ENCODE measurements at regions not wholly inside any gene's neighbourhood (a gene's known extent, or its start where the extent isn't known, plus 50 kb on each side); places are given as distances from the start of the nearest gene placed in this dataset.
A peak's percentile ranks its signal among the peaks of the same experiment; 100 is the strongest.

- no peak for DNase-seq (ENCODE audit: low spot score)
Measured at GRCh38 chr13:74871369-74872070, 610.4 kb downstream of the TBC1D4 start.

- no peak for DNase-seq (ENCODE audit: low spot score)
Measured at GRCh38 chr13:74870865-74871264, 611.1 kb downstream of the TBC1D4 start.

- DNase-seq (ENCODE audit: low spot score) = no peak
Measured at GRCh38 chr13:74869846-74870245, 612.1 kb downstream of the TBC1D4 start.

- no peak for DNase-seq (ENCODE audit: low spot score)
Measured at GRCh38 chr13:74868049-74868448, 613.9 kb downstream of the TBC1D4 start.

- no peak for DNase-seq (ENCODE audit: low spot score)
Measured at GRCh38 chr13:74867460-74867859, 614.5 kb downstream of the TBC1D4 start.

- DNase-seq (ENCODE audit: low spot score) = no peak
Measured at GRCh38 chr13:74866101-74866500, 615.9 kb downstream of the TBC1D4 start.

GRCh38 chr13:74865656-74866055, 616.3 kb downstream of the TBC1D4 start:
- no peak for DNase-seq (ENCODE audit: low spot score)

- no peak for DNase-seq (ENCODE audit: low spot score)
Measured at GRCh38 chr13:74860789-74861188, 621.2 kb downstream of the TBC1D4 start.

GRCh38 chr13:74850893-74851292, 631.1 kb downstream of the TBC1D4 start:
- DNase-seq (ENCODE audit: low spot score) = no peak

- no peak for DNase-seq (ENCODE audit: low spot score)
Measured at GRCh38 chr13:74847966-74848365, 634.0 kb downstream of the TBC1D4 start.

GRCh38 chr13:74845806-74846205, 636.2 kb downstream of the TBC1D4 start:
- DNase-seq (ENCODE audit: low spot score) = no peak

- no peak for DNase-seq (ENCODE audit: low spot score)
Measured at GRCh38 chr13:74841651-74842050, 640.3 kb downstream of the TBC1D4 start.

- DNase-seq (ENCODE audit: low spot score) = no peak
Measured at GRCh38 chr13:74841123-74841522, 640.8 kb downstream of the TBC1D4 start.

- DNase-seq (ENCODE audit: low spot score) = no peak
Measured at GRCh38 chr13:74839656-74840055, 642.3 kb downstream of the TBC1D4 start.

- DNase-seq (ENCODE audit: low spot score) = no peak
Measured at GRCh38 chr13:74838096-74838495, 643.9 kb downstream of the TBC1D4 start.

GRCh38 chr13:74836628-74837027, 645.3 kb downstream of the TBC1D4 start:
- no peak for DNase-seq (ENCODE audit: low spot score)

GRCh38 chr13:74835579-74835978, 646.4 kb downstream of the TBC1D4 start:
- DNase-seq (ENCODE audit: low spot score) = no peak

- DNase-seq (ENCODE audit: low spot score) = no peak
Measured at GRCh38 chr13:74825938-74826246, 656.1 kb downstream of the TBC1D4 start.

GRCh38 chr13:74825152-74825937, 656.6 kb downstream of the TBC1D4 start:
- peak; percentile 5 for DNase-seq (ENCODE audit: low spot score)

GRCh38 chr13:74820809-74821208, 661.2 kb downstream of the TBC1D4 start:
- no peak for DNase-seq (ENCODE audit: low spot score)

- peak; percentile 2 for DNase-seq (ENCODE audit: low spot score)
Measured at GRCh38 chr13:74819549-74819948, 662.4 kb downstream of the TBC1D4 start.

GRCh38 chr13:74816737-74817136, 665.2 kb downstream of the TBC1D4 start:
- DNase-seq (ENCODE audit: low spot score) = no peak

GRCh38 chr13:74796157-74796556, 662.0 kb upstream of the KLF12 start:
- DNase-seq (ENCODE audit: low spot score) = peak; percentile 16

GRCh38 chr13:74795526-74795925, 661.3 kb upstream of the KLF12 start:
- peak; percentile 41 for DNase-seq (ENCODE audit: low spot score)

Data from COLO829 (cell line).